ENCODE measurements at regions not wholly inside any gene's neighbourhood (a gene's known extent, or its start where the extent isn't known, plus 50 kb on each side); places are given as distances from the start of the nearest gene placed in this dataset.

DNA sequence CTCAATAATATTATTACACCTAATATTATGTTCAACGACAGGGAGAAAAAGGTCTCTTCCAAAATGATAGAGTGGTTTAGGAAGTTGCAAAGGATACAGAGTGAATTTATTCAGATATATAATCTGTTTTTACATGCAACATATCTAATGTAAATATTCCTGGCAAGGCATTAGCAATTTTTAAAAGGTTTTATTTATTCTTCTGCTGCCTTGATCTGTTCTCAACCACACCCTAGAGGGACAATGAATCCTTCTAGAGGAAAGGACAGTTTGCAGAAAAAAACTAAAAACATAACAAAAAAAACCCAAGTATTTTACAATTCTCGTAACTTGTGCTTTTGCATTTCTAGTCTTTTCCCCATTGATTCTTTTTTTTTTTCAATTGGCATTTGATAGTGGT is 459.6 kb downstream of the KLF12 start:
- TF ChIP-seq, protein P1, sequence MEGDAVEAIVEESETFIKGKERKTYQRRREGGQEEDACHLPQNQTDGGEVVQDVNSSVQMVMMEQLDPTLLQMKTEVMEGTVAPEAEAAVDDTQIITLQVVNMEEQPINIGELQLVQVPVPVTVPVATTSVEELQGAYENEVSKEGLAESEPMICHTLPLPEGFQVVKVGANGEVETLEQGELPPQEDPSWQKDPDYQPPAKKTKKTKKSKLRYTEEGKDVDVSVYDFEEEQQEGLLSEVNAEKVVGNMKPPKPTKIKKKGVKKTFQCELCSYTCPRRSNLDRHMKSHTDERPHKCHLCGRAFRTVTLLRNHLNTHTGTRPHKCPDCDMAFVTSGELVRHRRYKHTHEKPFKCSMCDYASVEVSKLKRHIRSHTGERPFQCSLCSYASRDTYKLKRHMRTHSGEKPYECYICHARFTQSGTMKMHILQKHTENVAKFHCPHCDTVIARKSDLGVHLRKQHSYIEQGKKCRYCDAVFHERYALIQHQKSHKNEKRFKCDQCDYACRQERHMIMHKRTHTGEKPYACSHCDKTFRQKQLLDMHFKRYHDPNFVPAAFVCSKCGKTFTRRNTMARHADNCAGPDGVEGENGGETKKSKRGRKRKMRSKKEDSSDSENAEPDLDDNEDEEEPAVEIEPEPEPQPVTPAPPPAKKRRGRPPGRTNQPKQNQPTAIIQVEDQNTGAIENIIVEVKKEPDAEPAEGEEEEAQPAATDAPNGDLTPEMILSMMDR (IDR thresholded peaks at IDR 0.05) = no peak
- TF ChIP-seq POLR2A (IDR thresholded peaks at IDR 0.05) = no peak

Measured in body of pancreas (tissue), 4 donors.